ENCODE measurements at regions not wholly inside any gene's neighbourhood (a gene's known extent, or its start where the extent isn't known, plus 50 kb on each side); places are given as distances from the start of the nearest gene placed in this dataset.

GRCh38 chr4:124973716-124974115, 261.2 kb upstream of the ANKRD50 start:
- no peak for DNase-seq
- intact Hi-C loops (cut with DNase I, micrococcal nuclease), result no loop called here
- no peak for TF ChIP-seq CTCF (IDR thresholded peaks at IDR 0.05)
- Histone ChIP-seq H3K9me3 (no peaks in the 10 kb centered on the region), H3K4me3 (no peak overlapping the region), H3K4me1 (ENCODE audit: low read depth) (no peaks in the 10 kb centered on the region), H3K36me3 (ENCODE audit: low read depth) (no peaks in the 10 kb centered on the region)
- ATAC-seq, result no peak

GRCh38 chr4:124970011-124970410, 257.5 kb upstream of the ANKRD50 start:
- intact Hi-C loops (cut with DNase I, micrococcal nuclease), result no loop called here
- TF ChIP-seq CTCF (IDR thresholded peaks at IDR 0.05), result no peak
- Histone ChIP-seq H3K4me1 (ENCODE audit: low read depth) (no peaks in the 10 kb centered on the region), H3K36me3 (ENCODE audit: low read depth) (no peaks in the 10 kb centered on the region), H3K4me3 (no peak overlapping the region), H3K9me3 (no peaks in the 10 kb centered on the region)
- ATAC-seq, result no peak
- no peak for DNase-seq

- Histone ChIP-seq H3K4me3 (no peak overlapping the region), H3K9me3 (peaks cover 11% of the 10 kb centered on the region), H3K36me3 (ENCODE audit: low read depth) (no peaks in the 10 kb centered on the region), H3K4me1 (ENCODE audit: low read depth) (no peaks in the 10 kb centered on the region)
- DNase-seq, result no peak
- TF ChIP-seq CTCF (IDR thresholded peaks at IDR 0.05), result no peak
- intact Hi-C loops (cut with DNase I, micrococcal nuclease), result no loop called here
- no peak for ATAC-seq
Measured at GRCh38 chr4:124965497-124965891, 253.0 kb upstream of the ANKRD50 start.

- ATAC-seq, result no peak
- H3K4me3 ChIP-seq, result no peak overlapping the region
Measured at GRCh38 chr4:124964852-124965496, 252.4 kb upstream of the ANKRD50 start.

GRCh38 chr4:124964251-124964650, 251.7 kb upstream of the ANKRD50 start:
- TF ChIP-seq CTCF (IDR thresholded peaks at IDR 0.05), result no peak
- no peaks in the 10 kb centered on the region for H3K4me1 ChIP-seq (ENCODE audit: low read depth)
- H3K36me3 ChIP-seq (ENCODE audit: low read depth), result no peaks in the 10 kb centered on the region
- no peak overlapping the region for H3K4me3 ChIP-seq
- DNase-seq (no peak), ATAC-seq (no peak)
- intact Hi-C loops (cut with DNase I, micrococcal nuclease), result no loop called here
- peaks cover 11% of the 10 kb centered on the region for H3K9me3 ChIP-seq

More at GRCh38 chr4:124964852-124965496, 252.4 kb upstream of the ANKRD50 start:
- H3K36me3 ChIP-seq (ENCODE audit: low read depth), result no peaks in the 10 kb centered on the region
- DNase-seq, result no peak
- peaks cover 11% of the 10 kb centered on the region for H3K9me3 ChIP-seq
- no peaks in the 10 kb centered on the region for H3K4me1 ChIP-seq (ENCODE audit: low read depth)
- intact Hi-C loops (cut with DNase I, micrococcal nuclease), result no loop called here
- TF ChIP-seq CTCF (IDR thresholded peaks at IDR 0.05), result no peak

Measured in mucosa of descending colon (tissue), 3 donors.